HG02840 (cell line): ENCODE measurements at regions not wholly inside any gene's neighbourhood (a gene's known extent, or its start where the extent isn't known, plus 50 kb on each side); places are given as distances from the start of the nearest gene placed in this dataset.
"Not testable (repeated sequence)": the region's sequence is repeated elsewhere in the genome, so short reads cannot be mapped to it uniquely, and the experiment has no call there.

ENCODE experiments used
- ATAC-seq: cut with Tn5 transposase; IDR thresholded peaks from one replicate; pipeline ENCODE4 v1.9.1; 2021; ENCODE audit warnings: mild to moderate bottlenecking, moderate library complexity, moderate number of reproducible peaks; ENCODE audit not compliant: unreplicated experiment, low FRiP score

GRCh38 chr2:87476223-87476872 is 271.5 kb upstream of the PLGLB2 start:
- ATAC-seq = not testable (repeated sequence)

GRCh38 chr2:87476936-87477335 is 271.0 kb upstream of the PLGLB2 start:
- ATAC-seq = not testable (repeated sequence)

GRCh38 chr2:87477669-87478428 is 270.0 kb upstream of the PLGLB2 start:
- ATAC-seq = not testable (repeated sequence)

DNA sequence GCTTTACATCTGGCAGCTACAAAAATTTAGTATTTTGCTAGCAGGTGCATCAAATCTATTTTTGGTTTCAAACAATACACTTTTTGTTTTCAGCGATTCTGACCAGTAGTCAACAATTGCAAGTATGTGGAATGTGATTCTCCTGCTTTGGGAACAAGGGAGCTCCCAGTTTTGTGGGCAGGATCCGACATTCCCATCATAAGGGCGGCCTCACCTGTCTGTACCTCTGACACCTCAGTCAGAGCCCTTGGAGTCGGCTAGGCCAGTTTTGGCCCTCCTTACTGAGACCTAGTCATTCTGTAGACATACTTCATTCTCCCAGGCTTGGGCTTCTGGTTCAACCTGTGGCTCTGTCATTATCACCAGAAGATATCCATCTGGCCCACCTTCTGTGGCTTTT is 269.0 kb upstream of the PLGLB2 start:
- not testable (repeated sequence) for ATAC-seq

DNA sequence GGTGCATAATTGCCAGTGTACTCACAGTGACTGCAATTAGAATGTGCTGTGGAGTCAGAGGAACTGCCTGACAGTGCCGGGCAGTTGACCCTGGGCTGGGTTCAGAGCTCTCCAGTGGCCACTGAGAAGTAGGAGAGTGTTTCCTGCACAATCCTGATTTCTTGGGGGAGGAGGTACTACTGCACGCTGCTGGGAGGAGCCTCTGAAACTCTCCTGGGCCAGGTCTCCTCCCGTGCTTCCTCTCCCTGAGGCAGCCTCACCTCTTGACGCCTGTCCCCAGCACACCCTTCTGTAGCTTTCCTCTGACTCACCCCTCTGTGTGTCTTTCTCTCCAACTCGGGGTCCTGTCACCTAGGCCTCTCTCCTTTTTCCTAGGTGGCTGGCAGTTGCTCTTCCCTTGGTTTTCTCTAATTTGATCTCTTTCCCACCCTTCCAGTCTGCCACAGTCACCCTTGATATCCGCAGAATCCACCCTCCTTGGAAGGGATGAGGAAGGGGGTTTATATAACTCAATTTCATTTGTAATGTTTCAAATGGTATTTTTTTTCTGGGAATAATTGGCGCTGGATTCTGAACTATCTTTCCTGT is 264.7 kb upstream of the PLGLB2 start:
- not testable (repeated sequence) for ATAC-seq

DNA sequence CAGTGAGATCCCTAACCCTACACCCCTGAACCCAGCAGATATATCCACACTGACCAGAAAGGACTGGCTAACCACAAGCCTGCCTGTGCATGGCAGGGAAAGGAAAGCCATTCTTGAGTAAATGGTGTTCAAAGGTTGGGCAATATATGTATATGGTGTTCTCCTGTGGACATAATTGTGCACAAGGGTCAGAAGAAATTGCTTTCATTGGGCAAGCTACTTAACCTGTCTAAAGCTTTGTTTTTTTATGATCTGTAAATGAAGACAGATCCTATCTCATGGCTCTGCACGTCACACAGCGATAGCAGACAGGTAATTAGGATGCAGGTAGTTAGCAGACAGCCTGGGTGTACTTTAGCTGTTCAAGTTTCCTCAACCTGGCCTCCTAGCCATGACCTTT is 263.5 kb upstream of the PLGLB2 start:
- ATAC-seq = not testable (repeated sequence)

DNA sequence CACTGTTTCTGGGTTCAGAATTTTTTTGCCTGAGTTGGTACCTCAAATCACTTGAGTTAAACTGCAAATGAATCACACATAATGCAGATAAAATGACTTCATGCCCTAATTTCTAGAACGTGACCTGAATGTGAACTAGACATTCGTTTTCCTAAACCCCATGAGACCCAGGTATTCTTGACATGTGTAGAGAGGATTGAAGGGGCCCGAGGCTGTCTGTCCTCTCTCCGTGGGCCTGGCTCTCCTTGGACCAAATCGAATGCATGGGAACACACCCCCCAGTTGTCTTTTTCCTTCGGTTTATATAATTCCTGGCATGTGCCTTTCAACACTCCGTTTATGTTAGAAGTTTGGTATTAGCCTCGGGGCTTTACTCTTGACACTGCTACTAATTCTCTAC is 262.4 kb upstream of the PLGLB2 start:
- not testable (repeated sequence) for ATAC-seq

DNA sequence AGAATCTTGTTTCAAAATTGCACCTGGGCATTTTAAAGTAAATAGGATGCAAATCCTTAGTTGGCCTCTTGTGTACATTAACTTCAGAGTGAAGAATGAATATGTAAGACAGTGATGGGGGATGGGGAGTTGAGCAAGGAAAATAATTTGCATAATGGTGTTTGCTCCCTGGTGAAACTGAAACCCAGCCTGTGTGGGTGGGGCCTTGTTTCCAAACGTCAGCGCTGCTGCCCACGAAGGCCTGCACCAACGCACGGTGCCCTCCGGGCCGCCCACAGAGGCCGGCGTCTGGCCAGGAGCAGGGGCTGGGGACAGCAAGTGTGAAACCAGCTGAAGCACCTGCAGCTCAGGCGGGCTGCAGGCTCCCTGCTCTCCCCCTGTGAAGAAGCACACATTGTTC is 262.0 kb upstream of the PLGLB2 start:
- peak; percentile 91 for ATAC-seq

DNA sequence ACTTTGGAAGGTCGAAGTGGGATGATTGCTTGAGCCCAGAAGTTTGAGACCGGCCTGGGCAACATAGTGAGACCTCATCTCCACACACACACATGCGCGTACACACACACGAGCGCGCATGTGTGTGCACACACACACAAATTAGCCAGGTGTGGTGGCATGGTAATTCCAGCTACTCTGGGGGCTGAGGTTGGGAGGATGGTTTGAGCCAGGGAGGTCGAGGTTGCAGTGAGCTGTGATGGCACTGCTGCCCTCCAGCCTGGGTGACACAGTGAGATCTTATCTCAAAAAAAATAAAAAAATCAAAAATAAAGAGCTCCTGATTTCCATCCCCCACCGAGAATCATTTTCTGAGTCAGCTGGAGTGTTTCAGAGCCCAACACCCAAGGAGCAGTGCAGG is 261.5 kb upstream of the PLGLB2 start:
- not testable (repeated sequence) for ATAC-seq

DNA sequence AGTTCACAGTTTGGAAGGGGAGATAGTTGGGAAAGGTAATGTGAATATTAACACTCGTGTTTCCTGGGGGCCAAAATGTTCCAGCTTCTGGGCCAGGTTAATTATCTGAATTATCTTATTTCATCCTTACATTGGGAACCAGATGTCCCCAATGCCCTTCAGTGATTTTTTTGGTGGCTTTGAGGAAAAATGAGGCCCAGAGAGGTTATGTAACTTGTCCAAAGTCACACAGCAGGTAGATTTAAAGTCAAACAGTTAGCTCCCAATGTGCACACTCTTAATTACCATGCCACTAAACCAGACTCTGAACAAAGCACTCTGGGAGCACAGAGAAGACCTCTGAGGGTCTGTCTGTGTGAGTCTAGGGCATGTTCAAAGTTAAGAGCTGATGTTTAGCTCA is 259.9 kb upstream of the PLGLB2 start:
- ATAC-seq = not testable (repeated sequence)

- ATAC-seq = not testable (repeated sequence)
These were observed 258.9 kb upstream of the PLGLB2 start for GRCh38 chr2:87488991-87489390.

- ATAC-seq = not testable (repeated sequence)
These were observed 253.0 kb upstream of the PLGLB2 start for GRCh38 chr2:87494846-87495245.

GRCh38 chr2:87495455-87495854 is 252.4 kb upstream of the PLGLB2 start:
- ATAC-seq = not testable (repeated sequence)

DNA sequence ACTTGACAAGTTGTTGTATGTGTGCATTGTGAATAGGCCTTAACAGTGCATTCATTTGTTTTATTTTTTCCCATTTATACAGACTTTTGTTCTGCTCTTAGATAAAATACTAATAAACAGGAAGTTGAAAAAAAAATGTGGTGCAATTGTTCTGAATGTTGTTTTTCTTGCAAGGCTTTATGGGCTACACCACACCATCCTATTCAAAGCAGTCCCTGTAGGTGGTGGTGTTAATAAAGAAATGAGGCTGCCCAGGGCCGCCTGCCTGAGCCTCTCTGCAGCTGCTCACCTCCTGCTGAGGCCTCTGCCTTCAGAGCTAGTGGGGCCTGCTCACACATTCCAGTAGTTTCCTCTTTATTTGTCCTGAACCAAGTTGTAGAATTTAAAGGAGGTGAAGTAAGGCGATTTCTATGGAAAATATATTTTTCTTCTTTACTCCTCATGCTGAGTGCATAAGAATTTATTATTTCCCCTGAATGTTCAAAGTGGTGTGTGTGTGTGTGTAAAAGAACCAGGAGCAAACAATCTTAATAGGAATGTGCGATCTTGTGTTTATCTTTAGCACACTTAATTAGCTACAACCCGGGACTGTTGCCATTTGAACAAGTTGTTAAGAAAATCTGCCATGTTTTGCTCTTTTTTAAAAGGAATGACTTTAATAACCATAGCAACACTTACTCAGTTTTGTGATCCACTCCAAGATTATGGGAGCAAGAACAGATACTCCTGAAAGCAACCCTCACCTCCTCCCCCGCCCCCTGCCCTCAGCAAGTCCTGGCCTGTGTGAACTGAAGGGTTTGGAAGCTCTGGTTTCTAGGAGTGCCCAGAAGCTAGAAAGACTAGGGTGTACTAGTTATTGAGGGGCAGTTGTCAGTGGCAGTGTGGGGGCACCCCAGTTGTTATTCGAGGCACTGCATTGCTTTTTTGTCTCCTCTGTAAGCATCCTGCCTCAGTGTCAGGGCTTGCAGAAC is 251.6 kb upstream of the PLGLB2 start:
- ATAC-seq = peak; percentile 75

DNA sequence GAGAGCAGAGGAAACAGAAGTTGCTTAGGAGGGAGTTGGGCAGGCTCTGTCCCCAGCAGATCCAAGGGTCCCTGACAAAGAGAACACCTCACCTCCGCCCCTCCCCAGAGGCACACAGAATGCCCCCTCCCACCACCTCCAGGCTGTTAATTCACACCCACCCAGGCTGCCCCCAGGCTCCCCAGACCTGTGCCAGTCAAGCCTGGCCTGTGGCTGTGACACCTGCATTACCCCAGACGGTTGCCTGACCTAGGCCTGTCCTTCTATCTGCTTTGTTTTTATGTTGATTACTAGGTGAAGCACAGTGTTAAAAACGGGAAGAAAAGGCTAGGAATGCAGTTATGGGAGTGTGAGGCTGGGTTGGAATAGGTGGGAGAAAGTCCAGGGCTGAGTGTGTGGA is 250.8 kb upstream of the PLGLB2 start:
- ATAC-seq = not testable (repeated sequence)

DNA sequence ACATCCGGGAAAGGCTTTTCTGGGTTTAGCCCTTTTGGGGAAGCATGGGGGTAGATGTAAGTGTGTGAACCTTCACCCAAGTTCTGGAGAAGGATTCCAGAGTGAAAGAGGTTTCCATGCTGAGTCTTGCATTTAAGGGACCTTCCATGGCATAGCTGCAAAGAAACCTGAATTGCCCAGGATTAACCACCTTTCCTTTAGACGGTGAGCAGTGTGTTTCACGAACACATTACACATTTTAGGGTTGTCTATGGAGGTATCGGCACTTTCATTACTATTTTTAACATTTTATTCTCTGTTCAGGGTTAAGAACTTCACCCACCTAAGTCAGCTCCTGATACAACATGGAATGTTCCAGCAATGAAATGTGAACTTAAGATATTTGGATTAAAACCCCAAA is 250.2 kb upstream of the PLGLB2 start:
- ATAC-seq = not testable (repeated sequence)

DNA sequence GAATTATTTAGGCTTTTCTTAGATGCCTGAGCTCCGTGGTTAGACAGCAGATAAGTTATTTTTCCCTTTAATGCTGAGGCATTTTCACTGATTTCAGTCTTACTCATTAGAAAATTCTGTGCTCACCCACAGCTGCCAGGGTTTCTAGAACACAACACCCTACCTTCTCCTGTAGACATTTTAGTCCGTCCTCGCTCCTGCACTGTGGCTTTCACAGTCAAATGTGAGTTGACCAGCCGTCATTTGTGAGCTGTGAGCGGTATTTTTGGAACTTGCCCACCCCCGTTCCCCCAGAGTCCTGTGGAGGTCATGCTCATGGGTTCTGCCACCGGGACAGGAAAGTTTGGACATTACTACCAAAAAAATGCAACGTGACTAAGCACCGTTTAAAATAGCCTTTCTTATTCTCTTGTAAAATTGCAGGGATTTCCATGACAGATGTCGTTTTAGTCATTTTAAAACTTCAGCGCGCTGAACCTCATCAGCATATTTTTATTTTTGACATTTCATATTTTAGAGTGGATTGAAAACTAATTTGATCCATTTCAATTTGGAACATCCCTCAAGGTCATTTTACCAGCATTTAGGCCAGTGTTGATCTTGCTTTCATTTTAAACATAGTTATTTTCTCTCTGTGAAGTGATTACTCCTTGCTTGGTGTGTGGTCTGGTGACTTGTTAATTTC is 249.6 kb upstream of the PLGLB2 start:
- ATAC-seq = peak; percentile 48

DNA sequence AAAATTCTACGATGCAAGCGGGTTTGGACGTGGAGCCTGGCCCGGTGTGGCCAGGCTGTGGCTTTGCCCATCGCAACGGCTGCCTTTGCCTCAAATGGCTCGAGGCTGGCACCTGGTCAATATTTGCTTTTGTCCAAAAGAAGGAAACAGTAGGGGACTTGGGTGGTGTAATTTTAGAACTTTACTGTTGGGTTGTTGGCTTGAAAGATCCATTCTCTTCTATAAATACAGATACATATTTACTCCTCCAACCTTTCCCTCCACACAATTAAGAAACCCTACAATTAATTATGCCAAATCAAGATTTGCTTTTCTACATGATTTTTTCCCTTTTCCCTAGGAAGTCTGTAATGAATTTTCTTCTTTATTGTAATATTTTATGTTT is 249.0 kb upstream of the PLGLB2 start:
- not testable (repeated sequence) for ATAC-seq

DNA sequence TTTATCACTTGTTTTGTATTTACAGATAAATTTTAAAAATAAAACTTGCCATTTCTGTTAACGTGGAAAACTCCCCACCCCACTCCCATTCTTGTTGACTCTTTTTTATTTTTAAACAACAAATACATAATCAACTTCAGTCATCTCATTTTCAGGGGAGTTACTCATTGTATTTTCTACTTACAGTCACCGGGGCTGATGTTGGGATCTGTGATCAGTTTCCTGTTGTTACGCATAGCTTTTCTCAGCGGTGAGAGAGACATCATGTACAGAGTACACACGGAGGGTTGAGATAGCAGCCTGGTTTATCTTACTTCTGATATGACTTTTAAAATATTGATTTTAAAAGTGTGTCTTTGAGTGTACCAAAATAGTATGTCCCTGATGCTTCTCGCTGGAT is 248.0 kb upstream of the PLGLB2 start:
- not testable (repeated sequence) for ATAC-seq

DNA sequence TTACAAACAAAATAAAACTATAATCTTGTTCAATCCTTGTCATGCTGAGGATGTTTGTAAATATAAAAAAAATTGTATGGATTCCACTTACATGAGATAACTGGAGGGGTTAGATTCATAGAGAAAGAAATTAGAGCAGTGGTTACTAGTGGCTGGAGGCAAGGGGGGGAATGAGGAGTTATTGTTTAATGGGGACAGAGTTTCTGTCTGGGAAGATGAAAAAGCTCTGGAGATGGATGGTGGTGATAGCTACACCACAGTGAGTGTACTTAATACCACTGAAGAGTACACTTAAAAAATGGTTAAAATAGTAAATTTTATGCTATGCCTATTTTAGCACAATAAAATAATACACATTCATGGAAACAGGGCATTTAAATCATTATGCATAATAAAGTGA is 247.5 kb upstream of the PLGLB2 start:
- not testable (repeated sequence) for ATAC-seq
